ENCODE measurements at regions not wholly inside any gene's neighbourhood (a gene's known extent, or its start where the extent isn't known, plus 50 kb on each side); places are given as distances from the start of the nearest gene placed in this dataset.

- no peak for TF ChIP-seq EP300 (IDR thresholded peaks at IDR 0.05)
- TF ChIP-seq POLR2AphosphoS5 (IDR thresholded peaks at IDR 0.05) = no peak
- no peak for TF ChIP-seq CTCF (IDR thresholded peaks at IDR 0.05)
- TF ChIP-seq POLR2A (IDR thresholded peaks at IDR 0.05) = no peak
Observed at GRCh38 chr1:87961992-87962391, 633.3 kb downstream of the LMO4 start.
